B cell (primary cell): ENCODE measurements at regions not wholly inside any gene's neighbourhood (a gene's known extent, or its start where the extent isn't known, plus 50 kb on each side); places are given as distances from the start of the nearest gene placed in this dataset.

ENCODE experiments used
- ATAC-seq: fragments of 200-7000 bp; cut with Tn5 transposase; one replicate; pipeline ENCODE4 v1.10.0; 2021; ENCODE audit warnings: low read depth, mild to moderate bottlenecking, moderate number of reproducible peaks, moderate library complexity
- CTCF ChIA-PET: fragments of 350-600 bp; sonication (Branson Sonifier 250); formaldehyde crosslinking; loops from one replicate; lab custom pipeline; 2021; ENCODE audit warnings: antibody characterized with exemption, inconsistent platforms; lab: Charles Lee
- POLR2A ChIA-PET: fragments of 350-600 bp; sonication (Branson Sonifier 250); formaldehyde crosslinking; loops from one replicate; lab custom pipeline; 2021; ENCODE audit warnings: antibody characterized with exemption; lab: Charles Lee
- DNase-seq: peaks from one replicate; pipeline ENCODE4 v3.0.0; 2013
- H2AFZ ChIP-seq: 2 replicates; pipeline ENCODE4 v1.6.1; 2012; ENCODE audit warnings: mild to moderate bottlenecking, low read depth, low read length; ENCODE audit not compliant: insufficient read depth, poor library complexity, severe bottlenecking
- H3K27ac ChIP-seq, 2 donors: 1 replicate in 1 of 2; 2 replicates in 1 of 2; pipeline ENCODE4 v1.5.1; 2012 to 2013; ENCODE audit warnings: low read length in 2 of 2, mild to moderate bottlenecking in 2 of 2, moderate library complexity in 1 of 2
- H3K27me3 ChIP-seq, 4 experiments: fragments of 200-600 bp in 1 of 4; sonication (generic) in 1 of 4; replicated peaks in 1 of 4; 1 replicate in 2 of 4; 2 replicates in 2 of 4; pipeline versions ENCODE4 v1.6.1 to v1.7.0; 2013 to 2016; ENCODE audit warnings: low read length in 3 of 4, mild to moderate bottlenecking in 2 of 4, mixed read lengths in 1 of 4, moderate library complexity in 1 of 4; ENCODE audit not compliant: insufficient read depth in 4 of 4, control insufficient read depth in 3 of 4; ENCODE audit errors: control extremely low read depth in 1 of 4
- H3K36me3 ChIP-seq, 2 experiments: replicated peaks in 1 of 2; 1 replicate in 1 of 2; 2 replicates in 1 of 2; pipeline versions ENCODE4 v1.6.1 to v1.7.1; 2013; ENCODE audit warnings: low read length in 1 of 2; ENCODE audit not compliant: insufficient read depth in 2 of 2, control insufficient read depth in 1 of 2; ENCODE audit errors: control extremely low read depth in 1 of 2, extremely low read depth in 1 of 2
- H3K4me1 ChIP-seq, 2 donors: fragments of 200-600 bp in 1 of 2; sonication (generic) in 1 of 2; 1 replicate in 1 of 2; 2 replicates in 1 of 2; pipeline versions ENCODE4 v1.5.1 to v1.6.1; 2013 to 2017; ENCODE audit warnings: low read length in 2 of 2; ENCODE audit not compliant: control insufficient read depth in 2 of 2, insufficient read depth in 2 of 2
- H3K4me2 ChIP-seq: replicated peaks from 2 replicates; pipeline ENCODE3; 2012; ENCODE audit warnings: mild to moderate bottlenecking, low read depth, low read length; ENCODE audit not compliant: poor library complexity, severe bottlenecking
- H3K4me3 ChIP-seq, 5 experiments: fragments of 200-600 bp in 1 of 5; sonication (generic) in 1 of 5; 1 replicate in 3 of 5; 2 replicates in 2 of 5; pipeline versions ENCODE4 v1.5.1 to v1.7.0; 2011 to 2016; ENCODE audit warnings: low read length in 4 of 5, mild to moderate bottlenecking in 4 of 5, low read depth in 2 of 5, control low read depth in 1 of 5, moderate library complexity in 1 of 5; ENCODE audit not compliant: insufficient read depth in 1 of 5; ENCODE audit errors: control extremely low read depth in 1 of 5, extremely low read depth in 1 of 5
- H3K79me2 ChIP-seq: fragments of 200-600 bp; sonication (generic); one replicate; pipeline ENCODE4 v1.6.0; 2016; ENCODE audit warnings: low read length; ENCODE audit not compliant: control insufficient read depth, insufficient read depth
- H3K9ac ChIP-seq: fragments of 200-600 bp; sonication (generic); 2 replicates; pipeline ENCODE4 v1.6.1; 2017; ENCODE audit warnings: mild to moderate bottlenecking, low read length, moderate library complexity
- H3K9me3 ChIP-seq, 3 donors: one replicate each; pipeline versions ENCODE4 v1.6.1 to v1.7.1; 2013; ENCODE audit warnings: low read length in 2 of 3; ENCODE audit not compliant: control insufficient read depth in 2 of 3, insufficient read depth in 1 of 3; ENCODE audit errors: control extremely low read depth in 1 of 3
- H4K20me1 ChIP-seq: 2 replicates; pipeline ENCODE4 v1.6.0; 2012; ENCODE audit warnings: mild to moderate bottlenecking, low read length; ENCODE audit not compliant: insufficient read depth, control insufficient read depth, poor library complexity, severe bottlenecking
- H3K27ac Mint-ChIP-seq: one replicate; pipeline ENCODE4 v1.8.0; 2021; ENCODE audit warnings: mixed read lengths
- H3K27me3 Mint-ChIP-seq: one replicate; pipeline ENCODE4 v1.8.0; 2021; ENCODE audit warnings: mixed read lengths
- H3K4me1 Mint-ChIP-seq: one replicate; pipeline ENCODE4 v1.8.0; 2021; ENCODE audit warnings: mixed read lengths
- H3K4me3 Mint-ChIP-seq: one replicate; pipeline ENCODE4 v1.8.0; 2021; ENCODE audit warnings: mixed read lengths
- H3K9me3 Mint-ChIP-seq: one replicate; pipeline ENCODE4 v1.8.0; 2022; ENCODE audit warnings: mixed read lengths; ENCODE audit not compliant: insufficient read depth
- EZH2 ChIP-seq: IDR thresholded peaks from 2 replicates; pipeline ENCODE4 v1.6.1; 2012; ENCODE audit warnings: borderline replicate concordance, low read depth, mild to moderate bottlenecking, moderate library complexity, low read length; ENCODE audit not compliant: insufficient read depth, poor library complexity, severe bottlenecking
- WGBS: methylation state at CpG from one replicate; pipeline ENCODE4 v1.1.5; 2013; ENCODE audit warnings: missing lambda C conversion rate; ENCODE audit not compliant: insufficient coverage; 5-methylcytosine and 5-hydroxymethylcytosine counted together
- intact Hi-C: fragments of 100-400 bp; cut with micrococcal nuclease; formaldehyde crosslinking; loops from one replicate; pipeline ENCODE4 v1.10.0; 2022
- TF ChIP-seq, protein P1 (sequence below): fragments of 200-600 bp; IDR thresholded peaks from one replicate; pipeline ENCODE4 v1.8.0; 2022; ENCODE audit warnings: antibody characterized with exemption, mild to moderate bottlenecking

DNA sequence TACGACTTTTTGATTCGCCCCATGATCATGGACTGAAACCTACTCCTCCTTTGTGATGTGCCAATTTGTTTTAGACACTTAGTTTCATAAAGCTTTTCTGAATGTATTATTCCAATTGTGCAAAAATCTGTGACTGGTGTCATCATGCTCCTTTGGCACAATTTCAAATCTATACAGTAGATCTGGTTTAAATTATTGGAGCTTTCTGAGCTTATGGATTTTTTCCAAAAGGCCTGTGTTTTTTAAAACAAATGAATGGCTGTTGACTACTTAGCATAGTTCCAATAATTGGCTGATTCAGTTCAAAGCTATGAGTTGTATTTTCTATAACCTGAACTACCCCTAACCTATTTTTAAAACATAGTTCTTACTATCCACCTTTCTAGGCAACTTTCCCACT is 282.7 kb downstream of the CNTN3 start:
- no peaks in the 10 kb centered on the region for H3K27me3 Mint-ChIP-seq
- Histone ChIP-seq H3K27me3 (no peaks in the 10 kb centered on the region), H2AFZ (no peak overlapping the region), H3K9me3 (no peaks in the 10 kb centered on the region), H3K36me3 (no peaks in the 10 kb centered on the region), H3K27ac (no peak overlapping the region), H3K9ac (no peak overlapping the region), H3K4me1 (no peaks in the 10 kb centered on the region), H3K79me2 (no peaks in the 10 kb centered on the region), H3K4me2 (no peak overlapping the region), H3K4me3 (no peak overlapping the region), H4K20me1 (no peaks in the 10 kb centered on the region)
- H3K27ac Mint-ChIP-seq: no peak overlapping the region
- H3K9me3 Mint-ChIP-seq: peaks cover 8% of the 10 kb centered on the region
- H3K4me3 Mint-ChIP-seq: no peak overlapping the region
- ATAC-seq (no peak), DNase-seq (no peak)
- TF ChIP-seq, protein P1, sequence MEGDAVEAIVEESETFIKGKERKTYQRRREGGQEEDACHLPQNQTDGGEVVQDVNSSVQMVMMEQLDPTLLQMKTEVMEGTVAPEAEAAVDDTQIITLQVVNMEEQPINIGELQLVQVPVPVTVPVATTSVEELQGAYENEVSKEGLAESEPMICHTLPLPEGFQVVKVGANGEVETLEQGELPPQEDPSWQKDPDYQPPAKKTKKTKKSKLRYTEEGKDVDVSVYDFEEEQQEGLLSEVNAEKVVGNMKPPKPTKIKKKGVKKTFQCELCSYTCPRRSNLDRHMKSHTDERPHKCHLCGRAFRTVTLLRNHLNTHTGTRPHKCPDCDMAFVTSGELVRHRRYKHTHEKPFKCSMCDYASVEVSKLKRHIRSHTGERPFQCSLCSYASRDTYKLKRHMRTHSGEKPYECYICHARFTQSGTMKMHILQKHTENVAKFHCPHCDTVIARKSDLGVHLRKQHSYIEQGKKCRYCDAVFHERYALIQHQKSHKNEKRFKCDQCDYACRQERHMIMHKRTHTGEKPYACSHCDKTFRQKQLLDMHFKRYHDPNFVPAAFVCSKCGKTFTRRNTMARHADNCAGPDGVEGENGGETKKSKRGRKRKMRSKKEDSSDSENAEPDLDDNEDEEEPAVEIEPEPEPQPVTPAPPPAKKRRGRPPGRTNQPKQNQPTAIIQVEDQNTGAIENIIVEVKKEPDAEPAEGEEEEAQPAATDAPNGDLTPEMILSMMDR: no peak
- no peak for TF ChIP-seq EZH2
- ChIA-PET CTCF (no interaction called here), POLR2A (no interaction called here)
- no CpG with 5 or more reads among the region's 2 CpGs for WGBS
- intact Hi-C loops: no loop called here
- no peaks in the 10 kb centered on the region for H3K4me1 Mint-ChIP-seq

DNA sequence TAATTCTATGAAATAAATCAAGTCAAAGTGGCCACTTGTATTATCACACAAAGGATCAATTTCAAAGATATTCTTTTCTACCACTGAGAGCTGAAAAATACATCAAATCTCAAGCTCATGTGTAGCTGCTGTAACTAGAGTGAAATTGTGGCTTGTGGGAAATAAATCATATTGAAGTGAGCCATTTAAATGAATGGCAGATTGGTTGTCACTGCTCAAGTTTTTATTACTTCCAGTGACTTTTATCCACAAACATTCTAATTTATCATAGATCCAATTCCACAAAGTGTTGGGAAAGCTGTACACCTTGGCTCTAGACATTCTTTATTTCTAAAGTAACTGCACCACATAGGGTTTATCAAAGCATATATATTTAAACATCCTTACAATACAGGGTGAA is 285.4 kb downstream of the CNTN3 start:
- no peak overlapping the region for H2AFZ ChIP-seq
- H3K4me2 ChIP-seq: no peak overlapping the region
- no peak overlapping the region for H3K4me3 ChIP-seq
- no peak overlapping the region for H3K4me3 Mint-ChIP-seq
- H3K27me3 Mint-ChIP-seq: no peaks in the 10 kb centered on the region
- H3K9me3 ChIP-seq: no peaks in the 10 kb centered on the region
- no peaks in the 10 kb centered on the region for H3K36me3 ChIP-seq
- H3K9ac ChIP-seq: no peak overlapping the region
- no peak for DNase-seq
- H3K9me3 Mint-ChIP-seq: peaks cover 4% of the 10 kb centered on the region
- no peak for ATAC-seq
- no peak for TF ChIP-seq EZH2
- TF ChIP-seq, protein P1: no peak
- ChIA-PET POLR2A (no interaction called here), CTCF (no interaction called here)
- no peaks in the 10 kb centered on the region for H3K27me3 ChIP-seq
- intact Hi-C loops: no loop called here
- no peaks in the 10 kb centered on the region for H3K79me2 ChIP-seq
- H3K27ac Mint-ChIP-seq: no peak overlapping the region
- no peaks in the 10 kb centered on the region for H3K4me1 ChIP-seq
- no peak overlapping the region for H3K27ac ChIP-seq
- H4K20me1 ChIP-seq: no peaks in the 10 kb centered on the region
- no peaks in the 10 kb centered on the region for H3K4me1 Mint-ChIP-seq
